GM18909 (cell line): ENCODE measurements at regions not wholly inside any gene's neighbourhood (a gene's known extent, or its start where the extent isn't known, plus 50 kb on each side); places are given as distances from the start of the nearest gene placed in this dataset.
"Not testable (repeated sequence)": the region's sequence is repeated elsewhere in the genome, so short reads cannot be mapped to it uniquely, and the experiment has no call there.

Experiments
- ATAC-seq: cut with Tn5 transposase; IDR thresholded peaks from one replicate; pipeline ENCODE4 v1.9.1; 2021; ENCODE audit warnings: mild to moderate bottlenecking; ENCODE audit not compliant: unreplicated experiment, poor library complexity

DNA sequence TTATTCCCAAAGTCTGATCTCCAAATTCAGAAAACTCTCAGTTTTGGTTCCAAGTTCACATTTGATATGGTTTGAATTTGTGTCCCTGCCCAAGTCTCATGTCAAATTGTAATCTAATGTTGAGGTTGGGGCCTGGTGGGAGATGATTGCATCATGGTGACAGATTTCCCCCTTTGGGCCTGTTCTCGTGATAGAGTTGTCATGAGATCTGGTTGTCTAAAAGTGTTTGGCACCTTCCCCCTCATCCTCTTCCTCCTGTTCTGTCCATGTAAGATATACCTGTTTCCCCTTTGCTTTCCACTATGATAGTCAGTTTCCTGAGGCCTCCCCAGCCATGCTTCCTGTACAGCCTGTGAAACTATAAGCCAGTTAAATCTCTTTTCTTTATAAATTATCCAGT lies 138.6 kb downstream of the ARL4A start:
- ATAC-seq, result no peak

DNA sequence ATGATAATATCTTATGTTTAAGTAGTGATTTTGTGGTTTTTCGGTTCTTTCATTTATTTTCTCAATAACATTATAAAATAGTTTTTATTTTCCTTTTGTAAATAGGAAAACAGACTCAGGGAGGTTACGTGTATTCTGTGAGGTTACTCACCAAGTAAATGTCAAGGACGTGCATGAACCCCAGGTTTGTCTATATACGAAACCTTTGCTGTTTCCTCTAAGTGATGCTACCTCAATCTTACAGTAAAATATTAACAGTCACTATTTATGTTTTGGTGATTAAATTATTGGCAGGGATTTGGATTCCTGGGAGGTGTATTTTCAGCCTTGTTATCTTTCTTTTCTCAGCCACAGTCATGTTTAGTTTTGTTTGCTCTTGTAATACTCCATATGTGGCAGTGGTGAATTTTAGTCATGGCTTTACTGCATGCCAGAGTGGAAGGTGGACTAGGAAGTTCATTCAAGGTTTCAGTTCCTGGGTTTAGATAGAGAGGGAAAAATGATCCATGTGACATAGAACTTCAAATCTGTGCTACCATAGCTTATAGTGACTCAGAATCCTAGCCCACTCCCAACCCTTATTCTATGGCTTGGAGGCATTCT lies 139.9 kb downstream of the ARL4A start:
- no peak for ATAC-seq

DNA sequence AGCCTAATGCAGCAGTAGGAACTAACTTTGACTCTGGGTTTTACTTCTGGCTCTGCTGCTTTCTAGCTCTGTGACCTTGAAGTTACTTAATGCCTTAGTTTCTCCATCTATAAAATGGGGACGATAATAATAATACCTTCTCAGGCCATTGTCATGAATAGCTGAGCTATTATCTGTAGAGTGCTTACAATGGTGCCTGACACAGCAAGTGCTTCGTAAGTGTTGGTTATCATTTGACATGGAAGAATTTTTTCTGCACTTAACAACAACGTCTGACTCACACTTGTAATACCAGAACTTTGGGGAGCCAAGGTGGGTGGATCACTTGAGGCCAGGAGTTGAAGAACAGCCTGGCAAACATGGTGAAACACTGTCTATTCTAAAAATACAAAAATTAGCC lies 140.5 kb downstream of the ARL4A start:
- ATAC-seq, result no peak

DNA sequence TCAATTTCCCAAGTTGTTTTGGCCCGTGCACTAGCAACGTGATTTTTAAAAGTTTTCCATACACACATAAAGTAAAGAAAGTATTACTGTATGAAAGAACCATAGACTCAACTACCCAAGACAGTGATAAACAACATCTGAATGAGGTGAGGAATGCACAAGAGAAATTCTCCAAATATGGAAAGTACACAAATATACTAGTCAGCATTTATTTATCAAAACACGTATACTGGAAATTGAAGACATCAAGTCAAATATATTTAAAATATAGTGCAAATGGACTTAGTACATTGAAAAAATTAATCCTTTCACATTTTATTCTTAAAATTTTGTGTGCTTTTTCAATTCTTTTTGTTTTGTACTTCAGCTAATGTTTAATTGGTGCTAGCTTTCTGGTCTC lies 143.6 kb downstream of the ARL4A start:
- no peak for ATAC-seq

DNA sequence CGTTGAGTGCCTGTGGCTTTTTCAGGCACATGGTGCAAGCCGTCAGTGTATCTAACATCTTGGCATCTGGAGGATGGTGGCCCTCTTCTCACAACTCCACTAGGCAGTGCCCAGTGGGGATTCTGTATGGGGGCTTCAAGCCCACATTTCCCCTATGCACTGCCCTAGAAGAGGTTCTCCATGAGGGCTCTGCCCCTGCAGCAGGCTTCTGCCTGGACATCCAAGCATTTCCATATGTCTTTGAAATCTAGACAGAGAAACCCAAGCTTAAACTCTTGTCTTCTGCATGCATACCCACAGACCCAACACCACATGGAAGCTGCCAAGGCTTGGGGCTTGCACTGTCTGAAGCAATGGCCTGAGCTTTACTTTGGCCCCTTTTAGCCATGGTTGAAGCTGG lies 146.4 kb downstream of the ARL4A start:
- no peak for ATAC-seq

DNA sequence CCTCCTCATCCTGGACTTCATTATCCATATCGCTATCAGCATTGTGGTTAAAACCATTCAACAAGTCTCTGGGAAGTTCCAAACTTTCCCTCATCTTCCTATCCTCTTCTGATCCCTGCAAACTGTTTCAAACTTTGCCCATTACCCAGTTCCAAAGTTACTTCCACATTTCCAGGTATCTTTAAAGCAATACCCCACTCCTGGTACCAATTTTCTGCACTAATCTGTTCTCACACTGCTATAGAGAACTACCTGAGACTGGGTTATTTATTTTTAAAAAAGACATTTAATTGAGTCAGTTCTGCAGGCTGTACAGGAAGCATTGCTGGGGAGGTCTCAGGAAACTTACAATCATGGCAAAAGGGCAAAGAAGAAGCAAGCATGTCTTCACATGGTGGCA lies 147.3 kb downstream of the ARL4A start:
- ATAC-seq, result no peak

DNA sequence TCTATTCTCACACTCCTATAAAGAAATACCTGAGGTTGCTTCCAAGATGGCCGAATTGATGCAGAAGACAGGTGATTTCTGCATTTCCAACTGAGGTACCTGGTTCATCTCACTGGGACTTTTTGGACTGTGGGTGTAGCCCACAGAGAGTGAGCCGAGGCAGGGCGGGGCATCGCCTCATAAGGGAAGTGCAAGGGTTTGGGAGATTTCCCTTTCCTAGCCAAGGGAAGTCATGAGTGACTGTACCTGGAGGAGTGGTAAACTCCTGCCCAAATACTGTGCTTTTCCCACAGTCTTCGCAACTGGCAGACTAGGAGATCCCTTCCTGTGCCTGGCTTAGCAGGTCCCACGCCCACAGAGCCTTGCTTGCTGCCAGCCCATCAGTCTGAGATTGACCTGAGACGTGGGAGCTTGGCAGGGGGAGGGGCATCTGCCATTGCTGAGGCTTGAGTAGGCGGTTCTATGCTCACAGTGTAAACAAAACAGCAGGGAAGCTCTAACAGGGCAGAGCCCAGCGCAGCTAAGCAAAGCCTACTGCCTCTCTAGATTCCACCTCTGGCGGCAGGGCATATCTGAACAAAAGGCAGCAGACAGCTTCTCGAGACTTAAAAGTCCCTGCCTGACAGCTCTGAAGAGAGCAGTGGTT lies 152.2 kb downstream of the ARL4A start:
- ATAC-seq, result no peak

DNA sequence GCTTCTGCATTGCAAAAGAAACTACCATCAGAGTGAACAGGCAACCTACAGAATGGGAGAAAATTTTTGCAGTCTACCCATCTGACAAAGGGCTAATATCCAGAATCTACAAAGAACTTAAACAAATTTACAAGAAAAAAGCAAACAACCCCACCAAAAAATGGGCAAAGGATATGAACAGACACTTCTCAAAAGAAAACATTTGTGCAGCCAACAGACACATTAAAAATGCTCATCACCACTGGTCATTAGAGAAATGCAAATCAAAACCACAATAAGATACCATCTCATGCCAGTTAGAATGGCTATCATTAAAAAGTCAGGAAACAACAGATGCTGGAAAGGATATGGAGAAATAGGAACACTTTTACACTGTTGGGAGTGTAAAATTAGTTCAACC lies 157.3 kb downstream of the ARL4A start:
- not testable (repeated sequence) for ATAC-seq

DNA sequence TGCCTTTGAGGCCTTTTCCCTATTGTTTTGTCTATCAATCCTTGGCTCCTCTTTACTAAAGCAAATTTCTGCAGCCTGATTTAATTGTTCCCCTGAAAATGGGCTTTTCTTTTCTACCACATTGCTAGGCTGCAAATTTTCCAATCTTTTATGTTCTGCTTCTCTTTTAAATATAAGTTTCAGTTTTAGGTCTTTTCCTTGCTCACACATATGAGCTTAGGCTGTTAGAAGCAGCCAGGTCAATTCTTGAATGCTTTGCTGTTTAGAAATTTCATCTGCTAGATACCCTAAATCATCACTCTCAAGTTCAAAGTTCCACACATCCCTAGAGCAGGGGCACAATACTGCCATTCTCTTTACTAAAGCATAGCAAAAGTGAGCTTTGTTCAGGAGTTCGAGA lies 159.6 kb downstream of the ARL4A start:
- ATAC-seq, result no peak

DNA sequence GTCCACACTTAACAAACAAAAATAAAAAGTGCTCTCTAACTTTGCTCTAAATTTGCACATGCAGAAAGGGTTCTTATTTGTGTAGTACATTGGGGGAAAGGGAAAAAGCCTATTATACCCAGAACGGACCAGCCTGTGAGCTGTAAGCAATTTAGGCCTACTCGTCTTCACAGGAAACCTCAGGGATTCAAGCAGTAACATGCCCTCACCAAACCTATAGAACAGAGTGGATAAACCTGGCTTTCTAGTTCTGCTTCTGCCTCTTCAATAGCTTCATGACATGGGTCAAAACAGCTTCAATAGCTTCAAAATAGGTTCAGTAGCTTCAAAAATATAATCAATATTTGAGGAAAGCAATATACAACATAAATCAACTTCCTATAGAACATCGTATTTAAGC lies 163.7 kb downstream of the ARL4A start:
- ATAC-seq, result no peak

DNA sequence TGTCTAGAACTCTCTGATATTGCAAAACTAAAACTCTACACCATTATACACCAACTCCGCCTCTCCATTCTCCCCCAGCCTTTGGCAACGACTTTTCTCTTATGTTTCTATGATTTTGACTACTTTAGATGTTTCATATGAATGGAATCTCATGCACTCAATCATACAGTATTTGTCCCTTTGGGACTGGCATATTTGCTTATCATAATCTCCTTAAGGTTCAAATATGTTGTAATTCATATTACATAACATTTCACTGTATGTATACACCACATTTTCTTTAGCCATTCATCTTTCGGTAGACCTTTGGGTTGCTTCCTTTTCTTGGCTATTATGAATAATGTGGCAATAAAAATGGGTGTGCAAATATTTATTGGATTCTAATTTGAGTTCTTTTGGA lies 164.4 kb downstream of the ARL4A start:
- no peak for ATAC-seq

DNA sequence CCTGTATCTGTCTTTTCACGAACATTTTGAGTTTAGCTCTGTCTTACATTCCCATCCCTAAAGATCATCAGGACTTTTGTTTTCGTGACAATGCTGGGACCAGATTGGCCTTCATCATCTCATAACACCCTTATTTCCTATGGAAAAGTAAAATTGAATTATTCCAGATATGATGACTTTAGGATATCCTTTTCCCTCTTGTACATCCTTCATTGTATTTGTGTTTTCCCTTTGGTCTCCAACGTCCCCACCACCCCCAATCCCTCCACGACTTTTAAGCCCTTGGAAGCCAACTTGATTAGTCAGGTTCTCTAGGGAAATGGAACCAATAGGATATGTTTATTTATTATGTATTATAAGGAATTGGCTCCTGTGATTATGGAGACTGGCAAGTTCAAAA lies 167.6 kb downstream of the ARL4A start:
- ATAC-seq, result no peak

DNA sequence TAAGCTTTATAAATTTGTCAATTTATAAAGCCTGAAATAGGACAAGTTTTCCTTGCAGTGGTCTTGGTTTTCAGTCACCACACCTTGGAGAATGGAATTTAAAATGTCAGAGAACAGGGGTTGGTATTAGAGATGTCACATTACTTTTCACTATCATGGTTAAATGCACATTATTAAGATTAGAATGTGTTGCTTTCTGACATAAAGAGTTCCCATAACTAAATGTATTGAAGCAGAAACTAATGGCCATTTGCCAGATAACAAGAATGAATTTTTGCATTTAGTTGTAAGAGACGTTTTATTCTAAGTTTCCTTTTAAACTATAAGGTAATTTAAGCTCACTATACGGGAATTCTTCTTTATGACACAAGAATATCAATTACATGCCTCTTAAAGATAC lies 172.3 kb downstream of the ARL4A start:
- no peak for ATAC-seq

DNA sequence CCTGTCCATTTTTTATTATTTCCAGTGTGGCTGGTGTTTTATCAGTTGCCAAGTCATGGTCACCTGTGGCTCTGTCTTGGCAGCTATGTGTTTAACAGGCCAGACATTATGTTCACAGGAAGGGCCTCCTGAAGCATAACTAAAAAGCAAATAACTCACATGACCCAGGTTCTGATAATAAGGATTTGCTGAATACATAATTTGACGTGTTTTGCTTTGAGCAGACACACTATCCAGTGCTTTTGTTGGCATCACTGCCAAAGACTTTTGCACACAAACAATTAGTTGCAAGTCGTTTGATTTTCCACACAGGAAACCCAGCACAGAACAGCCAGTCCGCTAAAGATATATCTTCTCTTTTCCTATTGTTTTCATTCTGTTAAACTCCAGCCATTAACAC lies 173.6 kb downstream of the ARL4A start:
- ATAC-seq, result no peak

DNA sequence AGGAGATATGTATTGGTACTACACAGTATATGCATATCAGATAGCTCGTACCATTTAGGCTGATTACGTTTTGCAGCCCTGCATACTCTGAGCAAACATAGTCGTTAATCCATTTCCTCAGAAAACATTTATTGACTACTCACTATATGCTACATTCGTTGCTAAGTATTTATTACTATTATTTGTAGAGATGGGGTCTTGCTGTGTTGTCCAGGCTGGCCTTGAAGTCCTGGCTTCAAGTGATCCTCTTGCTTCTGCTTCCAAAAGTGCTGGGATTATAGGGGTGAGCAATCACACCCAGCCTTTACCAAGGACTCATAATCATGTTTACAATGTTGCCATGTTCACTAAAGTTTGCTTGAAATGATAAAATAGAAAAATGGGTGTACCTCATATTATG lies 174.7 kb downstream of the ARL4A start:
- ATAC-seq, result no peak

DNA sequence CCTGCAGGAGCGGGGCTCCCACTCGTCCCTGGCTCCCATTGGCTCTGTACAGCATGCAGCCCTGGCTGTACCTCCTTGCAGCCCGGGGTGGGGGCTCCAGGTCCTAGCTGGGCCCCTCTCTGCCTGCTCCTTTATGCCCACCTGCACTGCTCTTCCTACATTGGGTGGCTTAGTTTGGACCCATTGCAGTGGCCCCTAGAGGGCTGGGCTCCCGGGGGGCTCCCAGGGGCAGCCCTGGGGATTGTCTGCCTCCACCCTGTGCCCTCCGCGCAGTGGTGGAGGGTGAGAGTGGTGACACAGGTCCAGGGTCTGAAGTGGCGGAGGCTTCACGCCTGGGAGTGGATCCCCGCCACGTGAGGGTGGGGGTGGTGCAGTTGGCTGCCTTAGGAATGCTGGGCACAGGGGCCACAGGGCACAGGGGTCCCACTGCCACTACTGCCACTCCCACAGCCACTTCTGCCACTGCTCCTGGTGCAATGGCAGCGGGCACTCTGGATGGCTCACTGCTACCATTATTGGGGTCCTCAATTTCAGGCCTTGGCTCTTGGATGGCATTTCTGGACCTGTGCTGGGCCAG lies 177.1 kb downstream of the ARL4A start:
- no peak for ATAC-seq

DNA sequence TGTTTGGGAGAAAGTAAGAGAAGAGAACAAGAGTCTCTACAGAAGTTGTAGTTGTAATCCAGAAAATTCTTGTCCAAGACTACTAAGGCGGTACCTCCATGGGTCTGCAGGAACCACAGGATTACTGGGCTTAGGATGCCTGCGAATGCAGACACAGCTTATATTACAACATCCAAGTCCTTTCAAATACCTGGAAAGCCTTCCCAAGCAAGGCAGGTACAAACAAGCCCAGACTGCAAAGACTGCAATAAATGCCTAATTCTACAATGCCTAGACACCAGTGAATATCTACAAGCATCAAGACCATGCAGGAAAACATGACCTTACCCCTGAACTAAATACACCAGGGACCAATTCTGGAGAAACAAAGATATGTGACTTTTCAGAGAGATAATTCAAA lies 178.2 kb downstream of the ARL4A start:
- ATAC-seq, result no peak

DNA sequence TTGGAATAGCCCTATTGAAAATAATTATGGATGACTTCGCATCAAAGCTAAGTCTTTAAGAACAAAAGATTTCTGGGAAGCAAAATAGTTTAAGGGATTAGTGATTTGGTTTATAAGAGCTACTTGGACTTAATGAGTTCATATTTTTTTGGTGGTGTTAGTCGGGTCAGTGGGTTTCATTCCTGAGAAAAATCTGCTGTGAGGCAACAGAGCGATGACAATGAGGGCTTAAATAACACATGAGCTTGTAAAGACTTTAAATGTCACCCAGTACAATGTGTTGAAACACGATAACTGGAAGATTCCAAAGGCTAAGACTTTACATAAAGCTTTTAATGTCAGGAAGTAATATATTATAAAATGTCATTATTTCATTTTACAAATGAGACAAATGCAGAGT lies 178.8 kb downstream of the ARL4A start:
- ATAC-seq, result no peak

DNA sequence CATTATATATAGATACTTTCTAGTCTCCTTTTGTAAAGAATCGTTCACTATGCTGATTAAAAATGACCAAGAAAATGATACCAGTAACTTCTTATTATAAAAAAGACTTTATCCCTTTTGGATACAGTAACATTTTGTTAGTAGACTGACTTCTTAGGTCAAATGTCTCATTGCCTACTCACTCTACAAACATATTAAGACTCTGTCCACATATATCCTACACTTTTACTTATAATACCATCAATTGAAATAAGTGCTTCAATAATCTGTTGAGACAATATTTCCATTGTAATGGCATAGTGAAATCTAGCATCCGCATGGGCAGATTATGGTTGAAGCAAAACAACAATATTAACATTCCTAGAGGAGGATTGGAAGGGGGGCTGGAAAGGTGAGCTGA lies 180.6 kb downstream of the ARL4A start:
- no peak for ATAC-seq

DNA sequence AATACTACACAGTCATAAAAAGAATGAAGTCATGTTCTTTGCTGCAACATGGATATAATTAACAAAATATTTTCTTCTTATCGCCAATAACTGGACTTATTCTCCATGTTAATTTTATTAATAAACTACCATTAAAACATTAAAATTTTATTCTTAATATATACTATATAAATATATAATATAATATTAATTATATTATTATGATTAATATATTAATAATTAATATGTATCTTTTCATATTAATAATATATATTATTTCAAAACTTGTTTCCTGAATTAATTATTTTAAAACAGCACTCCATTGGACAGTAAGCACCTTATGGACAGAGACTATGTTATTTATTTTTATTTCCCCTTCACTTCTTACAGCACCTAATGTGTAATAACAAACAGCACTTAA lies 182.8 kb downstream of the ARL4A start:
- ATAC-seq, result no peak

DNA sequence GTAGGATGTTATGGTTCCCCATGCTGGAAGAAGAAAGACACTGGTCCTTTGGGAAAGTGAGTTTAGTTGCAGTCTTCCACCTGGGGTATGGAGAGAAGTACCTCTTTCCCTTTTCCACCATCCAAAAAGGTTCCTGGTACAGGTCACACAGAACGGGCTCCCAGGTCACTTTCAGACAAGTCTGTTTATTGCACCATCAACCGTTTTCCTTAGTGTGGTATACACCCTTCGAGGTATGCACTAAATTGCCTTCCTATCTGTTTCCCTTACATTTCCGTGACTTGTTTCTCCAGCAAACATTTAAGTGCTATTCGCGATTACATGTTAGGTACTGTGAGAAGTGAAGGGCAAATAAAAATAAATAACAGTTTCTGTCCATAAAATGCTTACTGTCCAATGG lies 185.1 kb downstream of the ARL4A start:
- no peak for ATAC-seq

DNA sequence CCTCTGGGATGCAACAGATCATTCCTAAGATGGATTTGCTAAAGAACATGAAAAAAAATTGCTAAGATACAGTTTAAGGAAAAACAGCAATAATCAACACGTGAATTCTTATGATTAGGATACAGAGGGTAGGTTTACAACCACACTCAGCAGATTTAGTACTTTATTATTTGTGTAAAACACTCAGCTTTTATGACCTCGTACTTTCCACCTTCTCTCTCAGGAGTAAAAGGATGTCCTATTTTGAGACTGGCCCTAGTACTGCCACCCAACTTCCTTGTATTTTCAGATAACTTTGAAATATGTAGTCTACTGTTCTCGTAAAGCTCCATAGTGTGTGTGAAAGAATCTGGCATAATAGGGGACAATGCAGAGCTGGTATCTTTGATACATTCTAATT lies 186.1 kb downstream of the ARL4A start:
- no peak for ATAC-seq
